ENCODE measurements at regions not wholly inside any gene's neighbourhood (a gene's known extent, or its start where the extent isn't known, plus 50 kb on each side); places are given as distances from the start of the nearest gene placed in this dataset.

- TF ChIP-seq CTCF (conservative IDR thresholded peaks at IDR 0.05) (no peak), ZFX (IDR thresholded peaks at IDR 0.05) (no peak)
Observed at GRCh38 chr4:162268911-162269310, 105.1 kb upstream of the FSTL5 start.
